ENCODE measurements at regions not wholly inside any gene's neighbourhood (a gene's known extent, or its start where the extent isn't known, plus 50 kb on each side); places are given as distances from the start of the nearest gene placed in this dataset.

GRCh38 chr21:40990366-40990765 lies 143.4 kb upstream of the DSCAM start:
- DNase-seq = no peak

- no peak for DNase-seq
These were observed 150.9 kb upstream of the DSCAM start for GRCh38 chr21:40997831-40998230.

- no peak for DNase-seq
These were observed 153.9 kb upstream of the DSCAM start for GRCh38 chr21:41000838-41001237.

GRCh38 chr21:41006636-41007035 lies 159.7 kb upstream of the DSCAM start:
- no peak for DNase-seq

- DNase-seq = no peak
These were observed 159.6 kb upstream of the BACE2 start for GRCh38 chr21:41008351-41008750.

GRCh38 chr21:41008974-41009373 lies 159.0 kb upstream of the BACE2 start:
- DNase-seq = no peak

GRCh38 chr21:41009398-41010100 lies 158.4 kb upstream of the BACE2 start:
- DNase-seq = no peak

- DNase-seq = no peak
These were observed 157.9 kb upstream of the BACE2 start for GRCh38 chr21:41010101-41010435.

- no peak for DNase-seq
These were observed 156.7 kb upstream of the BACE2 start for GRCh38 chr21:41011098-41011731.

- no peak for DNase-seq
These were observed 156.0 kb upstream of the BACE2 start for GRCh38 chr21:41011951-41012366.

GRCh38 chr21:41012425-41012824 lies 155.5 kb upstream of the BACE2 start:
- DNase-seq = no peak

GRCh38 chr21:41016472-41016871 lies 151.5 kb upstream of the BACE2 start:
- no peak for DNase-seq

GRCh38 chr21:41018431-41018830 lies 149.5 kb upstream of the BACE2 start:
- DNase-seq = no peak

GRCh38 chr21:41023936-41024335 lies 144.0 kb upstream of the BACE2 start:
- no peak for DNase-seq

- no peak for DNase-seq
These were observed 143.6 kb upstream of the BACE2 start for GRCh38 chr21:41024341-41024740.

GRCh38 chr21:41024746-41025254 lies 143.2 kb upstream of the BACE2 start:
- no peak for DNase-seq

GRCh38 chr21:41029571-41029970 lies 138.4 kb upstream of the BACE2 start:
- DNase-seq = no peak

- no peak for DNase-seq
These were observed 136.2 kb upstream of the BACE2 start for GRCh38 chr21:41031701-41032220.

- DNase-seq = no peak
These were observed 135.4 kb upstream of the BACE2 start for GRCh38 chr21:41032541-41032940.

GRCh38 chr21:41037212-41037611 lies 130.7 kb upstream of the BACE2 start:
- no peak for DNase-seq

GRCh38 chr21:41037936-41038335 lies 130.0 kb upstream of the BACE2 start:
- no peak for DNase-seq

GRCh38 chr21:41043014-41043413 lies 124.9 kb upstream of the BACE2 start:
- DNase-seq = no peak

GRCh38 chr21:41045534-41046268 lies 122.3 kb upstream of the BACE2 start:
- no peak for DNase-seq

- DNase-seq = no peak
These were observed 119.8 kb upstream of the BACE2 start for GRCh38 chr21:41048145-41048544.

All from stimulated activated CD4-positive, alpha-beta T cell treated with anti-CD3 and anti-CD28 coated beads, Interleukin-12 subunit alpha, Interleukin-12 subunit beta, amount 100 ng/mL, for 4 hours (primary cell).